Thoracic aorta (tissue), 2 donors: ENCODE measurements at regions not wholly inside any gene's neighbourhood (a gene's known extent, or its start where the extent isn't known, plus 50 kb on each side); places are given as distances from the start of the nearest gene placed in this dataset.

ENCODE experiments used
- ATAC-seq: fragments of 150-250 bp; one replicate; pipeline ENCODE4 v1.8.0; 2017; ENCODE audit warnings: low read depth; ENCODE audit not compliant: insufficient number of reproducible peaks, low FRiP score
- DNase-seq: peaks from one replicate; pipeline ENCODE4 v3.0.0-alpha.2; 2020; ENCODE audit warnings: low spot score
- H3K27ac ChIP-seq, 2 donors: fragments of 200-600 bp; sonication (generic); 1 replicate in 1 of 2; 2 replicates in 1 of 2; pipeline ENCODE4 v1.5.1; 2016; ENCODE audit warnings: mild to moderate bottlenecking in 2 of 2, moderate library complexity in 2 of 2
- H3K27me3 ChIP-seq: fragments of 200-600 bp; sonication (generic); replicated peaks from 2 replicates; pipeline ENCODE4 v1.6.0; 2016; ENCODE audit warnings: mild to moderate bottlenecking; ENCODE audit not compliant: insufficient read depth
- H3K36me3 ChIP-seq: fragments of 200-600 bp; sonication (generic); one replicate; pipeline ENCODE4 v1.5.1; 2016
- H3K4me1 ChIP-seq, 2 donors: fragments of 200-600 bp; sonication (generic); 1 replicate in 1 of 2; 2 replicates in 1 of 2; pipeline versions ENCODE4 v1.5.1 to v1.6.0; 2016; ENCODE audit warnings: low read depth in 2 of 2, mild to moderate bottlenecking in 1 of 2; ENCODE audit not compliant: control insufficient read depth in 1 of 2
- H3K4me3 ChIP-seq: fragments of 200-600 bp; sonication (generic); 2 replicates; pipeline ENCODE4 v1.5.1; 2016; ENCODE audit warnings: mild to moderate bottlenecking
- H3K9me3 ChIP-seq: fragments of 200-600 bp; sonication (generic); 2 replicates; pipeline ENCODE4 v1.5.1; 2016
- CTCF ChIP-seq: fragments of 200-600 bp; sonication (generic); IDR thresholded peaks from one replicate; pipeline ENCODE4 v1.5.1; 2019; ENCODE audit warnings: antibody characterized with exemption

GRCh38 chr1:177627148-177627910 is 342.5 kb downstream of the SEC16B start:
- Histone ChIP-seq H3K4me3 (no peak overlapping the region), H3K27ac (no peak overlapping the region), H3K27me3 (no peaks in the 10 kb centered on the region), H3K9me3 (no peaks in the 10 kb centered on the region), H3K36me3 (no peaks in the 10 kb centered on the region), H3K4me1 (no peaks in the 10 kb centered on the region)
- no peak for TF ChIP-seq CTCF
- no peak for ATAC-seq
- DNase-seq, result no peak

- TF ChIP-seq CTCF, result no peak
These were observed 349.1 kb downstream of the SEC16B start for GRCh38 chr1:177620636-177621190.

GRCh38 chr1:177615251-177615650 is 354.6 kb downstream of the SEC16B start:
- no peaks in the 10 kb centered on the region for H3K36me3 ChIP-seq
- no peaks in the 10 kb centered on the region for H3K4me1 ChIP-seq
- ATAC-seq, result no peak
- no peak overlapping the region for H3K27ac ChIP-seq
- no peak overlapping the region for H3K4me3 ChIP-seq
- DNase-seq, result no peak
- no peak for TF ChIP-seq CTCF
- no peaks in the 10 kb centered on the region for H3K9me3 ChIP-seq
- H3K27me3 ChIP-seq, result no peaks in the 10 kb centered on the region

More at GRCh38 chr1:177620636-177621190, 349.1 kb downstream of the SEC16B start:
- no peak for DNase-seq
- H3K4me3 ChIP-seq, result no peak overlapping the region
- ATAC-seq, result no peak
- H3K27ac ChIP-seq, result no peak overlapping the region
- no peaks in the 10 kb centered on the region for H3K36me3 ChIP-seq
- no peaks in the 10 kb centered on the region for H3K27me3 ChIP-seq
- no peaks in the 10 kb centered on the region for H3K4me1 ChIP-seq
- H3K9me3 ChIP-seq, result no peaks in the 10 kb centered on the region

- Histone ChIP-seq H3K27ac (no peak overlapping the region), H3K9me3 (no peaks in the 10 kb centered on the region), H3K36me3 (no peaks in the 10 kb centered on the region), H3K27me3 (no peaks in the 10 kb centered on the region), H3K4me1 (no peaks in the 10 kb centered on the region), H3K4me3 (no peak overlapping the region)
- DNase-seq (no peak), ATAC-seq (no peak)
- TF ChIP-seq CTCF, result no peak
These were observed 358.5 kb downstream of the SEC16B start for GRCh38 chr1:177611402-177611801.

GRCh38 chr1:177609953-177610352 is 359.9 kb downstream of the SEC16B start:
- no peak for TF ChIP-seq CTCF
- H3K9me3 ChIP-seq, result no peaks in the 10 kb centered on the region
- DNase-seq (no peak), ATAC-seq (no peak)
- no peaks in the 10 kb centered on the region for H3K4me1 ChIP-seq
- H3K4me3 ChIP-seq, result no peak overlapping the region
- no peaks in the 10 kb centered on the region for H3K27me3 ChIP-seq
- no peak overlapping the region for H3K27ac ChIP-seq
- H3K36me3 ChIP-seq, result no peaks in the 10 kb centered on the region
